GM13976 (cell line): ENCODE measurements at regions not wholly inside any gene's neighbourhood (a gene's known extent, or its start where the extent isn't known, plus 50 kb on each side); places are given as distances from the start of the nearest gene placed in this dataset.

Experiments used
- DNase-seq: peaks from one replicate; pipeline ENCODE4 v3.0.0; 2012; ENCODE audit warnings: low spot score
- in situ Hi-C: fragments of 300-500 bp; cut with MboI; formaldehyde crosslinking; loops from one replicate; pipeline ENCODE4 v1.12.0; 2022; ENCODE audit warnings: low sequenced_read_pairs, mixed read lengths, inconsistent platforms; ENCODE audit not compliant: unreplicated experiment
- TF ChIP-seq, protein P1 (sequence below): IDR thresholded peaks from 2 replicates; pipeline ENCODE4 v1.5.1; 2012; ENCODE audit warnings: borderline replicate concordance, mild to moderate bottlenecking; ENCODE audit not compliant: insufficient read depth; ENCODE audit errors: extremely low read depth, missing control alignments, control extremely low read depth

DNA sequence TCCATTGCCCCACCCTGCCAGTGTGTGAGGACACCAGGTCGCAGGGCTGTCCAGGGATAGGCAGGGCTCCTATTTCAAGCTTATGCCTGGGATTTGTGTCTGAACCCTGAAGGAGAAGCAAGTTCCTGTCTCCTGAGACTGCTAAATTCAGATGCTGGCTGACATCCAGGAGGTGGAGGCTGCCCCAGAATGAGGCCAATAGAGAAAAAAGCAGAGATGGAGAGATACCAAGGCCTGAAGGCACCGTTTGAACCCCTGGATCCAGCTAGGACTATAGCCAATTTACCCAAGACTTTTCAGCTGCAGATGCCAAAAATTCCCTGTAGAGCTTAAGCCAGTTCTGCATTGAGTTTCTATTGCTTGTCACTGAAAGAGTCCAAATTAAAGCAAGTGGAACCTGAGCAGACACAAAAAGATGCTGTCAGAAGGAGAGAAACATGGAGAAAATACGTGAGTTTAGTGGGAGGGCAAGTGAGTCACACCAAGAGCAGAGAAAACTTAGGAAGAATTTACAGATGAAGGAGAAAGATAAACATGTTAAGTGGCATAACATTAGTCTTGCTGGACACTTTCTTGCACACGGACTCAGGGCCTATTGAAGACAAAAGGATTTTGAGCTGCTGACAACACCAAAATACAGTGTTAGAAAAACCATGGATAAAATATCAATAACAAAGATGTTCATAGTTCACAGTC, 148.6 kb downstream of the CNTN3 start:
- in situ Hi-C loops = no loop called here

DNA sequence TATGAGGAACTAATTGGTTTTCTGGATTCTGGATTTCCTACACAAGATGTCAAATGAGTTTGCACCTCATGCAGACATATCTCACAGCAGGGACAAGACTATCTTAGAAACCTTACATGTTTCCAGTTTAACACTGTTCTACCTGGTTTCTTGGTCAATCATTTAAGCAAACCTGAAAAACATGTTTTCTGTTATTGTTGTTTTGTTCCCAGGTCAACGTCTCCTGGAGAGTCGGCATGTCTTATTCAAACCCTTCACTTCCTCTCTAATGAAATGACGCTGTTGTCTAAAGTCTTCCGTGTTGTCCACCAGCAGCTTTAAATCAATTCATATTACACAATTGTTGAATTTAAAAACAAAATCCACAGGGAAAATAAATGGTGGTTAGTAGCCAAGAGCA, 150.9 kb downstream of the CNTN3 start:
- in situ Hi-C loops = no loop called here
- DNase-seq = no peak
- TF ChIP-seq, protein P1, sequence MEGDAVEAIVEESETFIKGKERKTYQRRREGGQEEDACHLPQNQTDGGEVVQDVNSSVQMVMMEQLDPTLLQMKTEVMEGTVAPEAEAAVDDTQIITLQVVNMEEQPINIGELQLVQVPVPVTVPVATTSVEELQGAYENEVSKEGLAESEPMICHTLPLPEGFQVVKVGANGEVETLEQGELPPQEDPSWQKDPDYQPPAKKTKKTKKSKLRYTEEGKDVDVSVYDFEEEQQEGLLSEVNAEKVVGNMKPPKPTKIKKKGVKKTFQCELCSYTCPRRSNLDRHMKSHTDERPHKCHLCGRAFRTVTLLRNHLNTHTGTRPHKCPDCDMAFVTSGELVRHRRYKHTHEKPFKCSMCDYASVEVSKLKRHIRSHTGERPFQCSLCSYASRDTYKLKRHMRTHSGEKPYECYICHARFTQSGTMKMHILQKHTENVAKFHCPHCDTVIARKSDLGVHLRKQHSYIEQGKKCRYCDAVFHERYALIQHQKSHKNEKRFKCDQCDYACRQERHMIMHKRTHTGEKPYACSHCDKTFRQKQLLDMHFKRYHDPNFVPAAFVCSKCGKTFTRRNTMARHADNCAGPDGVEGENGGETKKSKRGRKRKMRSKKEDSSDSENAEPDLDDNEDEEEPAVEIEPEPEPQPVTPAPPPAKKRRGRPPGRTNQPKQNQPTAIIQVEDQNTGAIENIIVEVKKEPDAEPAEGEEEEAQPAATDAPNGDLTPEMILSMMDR = no peak

More for the DNA sequence above, 148.6 kb downstream of the CNTN3 start:
- no peak for DNase-seq
- TF ChIP-seq, protein P1 = no peak

DNA sequence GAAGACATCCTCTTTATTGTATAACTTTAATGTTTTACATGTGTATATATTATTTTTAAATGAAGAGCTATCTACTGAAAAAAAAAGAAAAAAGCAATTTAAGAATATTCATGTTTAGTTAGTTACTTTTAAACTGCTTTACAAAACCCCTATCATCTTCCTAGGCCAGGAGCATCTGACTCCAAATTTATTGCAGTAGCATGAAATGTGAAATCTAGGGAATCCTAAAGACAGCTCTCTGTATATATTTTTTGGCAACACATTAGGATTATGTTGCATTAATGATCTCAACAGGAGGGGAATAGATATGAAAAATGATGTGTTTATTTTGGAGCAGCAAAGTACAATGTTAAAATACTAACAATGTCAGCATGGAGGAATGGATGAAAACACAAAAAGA, 158.3 kb downstream of the CNTN3 start:
- in situ Hi-C loops = no loop called here
- TF ChIP-seq, protein P1 = no peak
- DNase-seq = no peak

DNA sequence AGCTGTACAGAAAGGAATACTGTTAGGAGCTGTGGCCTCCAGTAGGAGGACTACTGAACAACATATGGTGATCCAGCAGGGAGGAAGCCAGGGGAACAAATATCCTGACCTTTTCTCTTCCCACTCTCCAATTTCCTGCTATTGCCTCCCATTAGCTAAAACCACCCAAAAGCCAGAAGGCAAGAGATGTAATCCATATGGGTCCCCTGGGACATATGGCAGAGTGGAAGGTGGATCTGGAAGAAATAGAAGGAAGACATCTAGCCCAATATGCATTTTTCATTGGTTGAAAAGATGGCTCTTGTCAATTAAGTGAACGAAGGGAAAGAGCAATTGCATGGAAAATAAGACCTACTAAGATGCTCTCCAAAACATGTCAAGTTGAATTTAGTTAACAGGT, 167.2 kb downstream of the CNTN3 start:
- TF ChIP-seq, protein P1 = no peak
- DNase-seq = no peak
- in situ Hi-C loops = no loop called here

DNA sequence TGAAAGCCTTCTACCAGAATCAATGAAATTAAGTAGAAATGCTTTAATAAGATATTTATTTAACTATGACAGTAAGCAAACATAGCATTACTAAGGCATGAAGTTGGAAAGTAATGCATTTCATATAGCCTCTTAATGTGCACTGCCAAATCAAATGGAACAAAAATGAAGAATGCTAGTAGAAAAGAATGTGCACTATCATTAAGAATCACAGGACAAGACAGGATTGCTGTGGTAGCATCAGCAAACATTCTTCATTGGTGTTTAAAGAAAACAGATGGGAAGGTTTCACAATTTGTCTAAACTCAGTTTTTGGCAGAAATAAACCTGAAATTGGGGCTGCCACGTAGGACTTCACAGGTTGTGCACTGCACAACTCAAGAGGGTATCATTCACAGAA, 168.9 kb downstream of the CNTN3 start:
- in situ Hi-C loops = no loop called here
- no peak for DNase-seq
- TF ChIP-seq, protein P1 = no peak

DNA sequence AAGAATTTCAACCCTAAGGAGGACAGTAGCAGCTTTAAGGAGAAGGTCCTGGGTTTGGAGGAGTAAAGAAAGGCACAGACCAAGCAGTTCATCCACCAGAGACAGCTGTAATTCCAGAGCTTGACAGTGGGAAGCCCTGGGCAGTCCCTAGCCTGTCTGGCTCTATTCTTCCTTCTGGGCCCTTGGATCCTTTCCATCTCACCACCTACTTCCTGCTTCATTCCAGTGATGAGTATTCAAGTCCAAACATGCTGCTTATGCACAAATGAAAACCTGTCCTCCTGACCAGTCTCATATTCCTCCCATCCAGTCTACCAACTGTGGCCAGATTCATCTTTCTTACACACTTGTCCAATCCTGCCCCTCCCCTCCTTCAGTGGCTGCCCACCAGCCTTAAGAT, 171.4 kb downstream of the CNTN3 start:
- in situ Hi-C loops = no loop called here
- DNase-seq = no peak
- TF ChIP-seq, protein P1 = no peak
